CD4-positive, alpha-beta T cell (primary cell): ENCODE measurements at regions not wholly inside any gene's neighbourhood (a gene's known extent, or its start where the extent isn't known, plus 50 kb on each side); places are given as distances from the start of the nearest gene placed in this dataset.

ENCODE experiments used
- ATAC-seq: fragments of 200-7000 bp; cut with Tn5 transposase; one replicate; pipeline ENCODE4 v1.10.0; 2022; ENCODE audit warnings: mild to moderate bottlenecking; ENCODE audit not compliant: poor library complexity
- CTCF ChIA-PET: fragments of 350-600 bp; sonication (Branson Sonifier 250); formaldehyde crosslinking; loops from one replicate; lab custom pipeline; 2021; ENCODE audit warnings: antibody characterized with exemption, inconsistent platforms; lab: Charles Lee
- POLR2A ChIA-PET: fragments of 350-600 bp; sonication (Branson Sonifier 250); formaldehyde crosslinking; loops from one replicate; lab custom pipeline; 2021; ENCODE audit warnings: antibody characterized with exemption, inconsistent platforms; lab: Charles Lee
- DNase-seq, 14 experiments: peaks; one replicate each; pipeline ENCODE4 v3.0.0-alpha.2; 2013 to 2020; ENCODE audit warnings: mixed read lengths in 2 of 14
- H3K27ac ChIP-seq, 2 donors: one replicate each; pipeline versions ENCODE4 v1.5.1 to v1.7.0; 2013; ENCODE audit warnings: low read length in 2 of 2, low read depth in 1 of 2, mild to moderate bottlenecking in 1 of 2
- H3K27me3 ChIP-seq, 2 experiments: 1 replicate in 1 of 2; 2 replicates in 1 of 2; pipeline versions ENCODE4 v1.6.1 to v1.7.0; 2013; ENCODE audit warnings: low read length in 2 of 2, control low read depth in 1 of 2, mild to moderate bottlenecking in 1 of 2, moderate library complexity in 1 of 2; ENCODE audit not compliant: insufficient read depth in 2 of 2, control insufficient read depth in 1 of 2
- H3K36me3 ChIP-seq: one replicate; pipeline ENCODE4 v1.6.1; 2013; ENCODE audit warnings: low read length, control low read depth; ENCODE audit not compliant: insufficient read depth
- H3K4me1 ChIP-seq: one replicate; pipeline ENCODE4 v1.6.1; 2013; ENCODE audit warnings: low read length, control low read depth; ENCODE audit not compliant: insufficient read depth
- H3K4me3 ChIP-seq: one replicate; pipeline ENCODE4 v1.5.1; 2013; ENCODE audit warnings: mild to moderate bottlenecking, low read length, moderate library complexity
- H3K9me3 ChIP-seq, 2 experiments: 1 replicate in 1 of 2; 2 replicates in 1 of 2; pipeline versions ENCODE4 v1.6.1 to v1.7.0; 2013; ENCODE audit warnings: low read length in 2 of 2, mild to moderate bottlenecking in 2 of 2, control low read depth in 1 of 2, moderate library complexity in 1 of 2; ENCODE audit not compliant: control insufficient read depth in 1 of 2, insufficient read depth in 1 of 2
- H3K27ac Mint-ChIP-seq: one replicate; pipeline ENCODE4 v1.8.0; 2020; ENCODE audit warnings: mixed read lengths
- H3K27me3 Mint-ChIP-seq: one replicate; pipeline ENCODE4 v1.8.0; 2021; ENCODE audit warnings: mixed read lengths
- H3K36me3 Mint-ChIP-seq: one replicate; pipeline ENCODE4 v1.8.0; 2021; ENCODE audit warnings: low read depth, mixed read lengths
- H3K4me1 Mint-ChIP-seq: one replicate; pipeline ENCODE4 v1.8.0; 2021; ENCODE audit warnings: low read depth, mixed read lengths
- H3K4me3 Mint-ChIP-seq: one replicate; pipeline ENCODE4 v1.8.0; 2020; ENCODE audit warnings: mild to moderate bottlenecking, mixed read lengths
- H3K9me3 Mint-ChIP-seq: one replicate; pipeline ENCODE4 v1.8.0; 2020; ENCODE audit warnings: mixed read lengths
- intact Hi-C, 2 experiments: fragments of 100-400 bp; cut with DNase I in 1 of 2; cut with micrococcal nuclease in 1 of 2; formaldehyde crosslinking; loops; one replicate each; pipeline versions ENCODE4 v1.15.1 to v1.9.0; 2023 to 2025; cut with DNase I, micrococcal nuclease
- TF ChIP-seq, protein P1 (sequence below): fragments of 200-600 bp; IDR thresholded peaks from one replicate; pipeline ENCODE4 v1.8.0; 2022; ENCODE audit warnings: antibody characterized with exemption, mild to moderate bottlenecking

DNA sequence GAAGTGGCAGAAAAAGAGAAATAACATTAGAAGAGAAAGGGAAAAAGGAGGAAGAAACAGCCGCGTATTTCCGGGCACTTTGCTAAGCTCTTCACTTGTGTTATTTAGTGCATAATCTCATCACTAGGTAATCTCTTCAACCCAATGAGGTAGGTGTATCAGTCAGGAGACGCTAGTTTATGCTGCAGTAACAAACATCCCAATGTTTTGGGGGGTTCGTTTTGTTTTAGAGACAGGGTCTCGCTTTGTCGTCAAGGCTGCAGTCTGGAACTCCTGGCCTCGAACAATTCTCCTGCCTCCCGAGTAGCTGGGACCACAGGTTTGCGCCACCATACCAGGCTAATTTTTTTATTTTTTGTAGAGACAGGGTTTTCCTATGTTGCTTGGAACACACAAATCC lies 61.7 kb downstream of the ZFP36L2 start:
- ATAC-seq = no peak
- H3K4me1 ChIP-seq = peaks cover 83% of the 10 kb centered on the region
- no peaks in the 10 kb centered on the region for H3K36me3 Mint-ChIP-seq
- no peak overlapping the region for H3K27ac ChIP-seq
- H3K27ac Mint-ChIP-seq = peak overlapping the region; percentile 98
- no peaks in the 10 kb centered on the region for H3K27me3 Mint-ChIP-seq
- TF ChIP-seq, protein P1, sequence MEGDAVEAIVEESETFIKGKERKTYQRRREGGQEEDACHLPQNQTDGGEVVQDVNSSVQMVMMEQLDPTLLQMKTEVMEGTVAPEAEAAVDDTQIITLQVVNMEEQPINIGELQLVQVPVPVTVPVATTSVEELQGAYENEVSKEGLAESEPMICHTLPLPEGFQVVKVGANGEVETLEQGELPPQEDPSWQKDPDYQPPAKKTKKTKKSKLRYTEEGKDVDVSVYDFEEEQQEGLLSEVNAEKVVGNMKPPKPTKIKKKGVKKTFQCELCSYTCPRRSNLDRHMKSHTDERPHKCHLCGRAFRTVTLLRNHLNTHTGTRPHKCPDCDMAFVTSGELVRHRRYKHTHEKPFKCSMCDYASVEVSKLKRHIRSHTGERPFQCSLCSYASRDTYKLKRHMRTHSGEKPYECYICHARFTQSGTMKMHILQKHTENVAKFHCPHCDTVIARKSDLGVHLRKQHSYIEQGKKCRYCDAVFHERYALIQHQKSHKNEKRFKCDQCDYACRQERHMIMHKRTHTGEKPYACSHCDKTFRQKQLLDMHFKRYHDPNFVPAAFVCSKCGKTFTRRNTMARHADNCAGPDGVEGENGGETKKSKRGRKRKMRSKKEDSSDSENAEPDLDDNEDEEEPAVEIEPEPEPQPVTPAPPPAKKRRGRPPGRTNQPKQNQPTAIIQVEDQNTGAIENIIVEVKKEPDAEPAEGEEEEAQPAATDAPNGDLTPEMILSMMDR = no peak
- no peaks in the 10 kb centered on the region for H3K36me3 ChIP-seq
- H3K27me3 ChIP-seq = no peaks in the 10 kb centered on the region
- ChIA-PET POLR2A (interaction anchor here (0.8 to 1.4 kb wide), 4 partner anchors 10 to 62 kb away, joined by 4 to 7 read pairs (median 6); partner anchors contain the start of gene ZFP36L2), CTCF (interaction anchor here (1.0 kb wide), 1 partner anchor 64 kb away, joined by 3 read pairs; no protein-coding TSS in a partner anchor)
- no peak overlapping the region for H3K4me3 ChIP-seq
- H3K9me3 Mint-ChIP-seq = no peaks in the 10 kb centered on the region
- intact Hi-C loops = no loop called here
- H3K4me1 Mint-ChIP-seq = peaks cover 80% of the 10 kb centered on the region
- no peak for DNase-seq
- no peaks in the 10 kb centered on the region for H3K9me3 ChIP-seq
- no peak overlapping the region for H3K4me3 Mint-ChIP-seq

DNA sequence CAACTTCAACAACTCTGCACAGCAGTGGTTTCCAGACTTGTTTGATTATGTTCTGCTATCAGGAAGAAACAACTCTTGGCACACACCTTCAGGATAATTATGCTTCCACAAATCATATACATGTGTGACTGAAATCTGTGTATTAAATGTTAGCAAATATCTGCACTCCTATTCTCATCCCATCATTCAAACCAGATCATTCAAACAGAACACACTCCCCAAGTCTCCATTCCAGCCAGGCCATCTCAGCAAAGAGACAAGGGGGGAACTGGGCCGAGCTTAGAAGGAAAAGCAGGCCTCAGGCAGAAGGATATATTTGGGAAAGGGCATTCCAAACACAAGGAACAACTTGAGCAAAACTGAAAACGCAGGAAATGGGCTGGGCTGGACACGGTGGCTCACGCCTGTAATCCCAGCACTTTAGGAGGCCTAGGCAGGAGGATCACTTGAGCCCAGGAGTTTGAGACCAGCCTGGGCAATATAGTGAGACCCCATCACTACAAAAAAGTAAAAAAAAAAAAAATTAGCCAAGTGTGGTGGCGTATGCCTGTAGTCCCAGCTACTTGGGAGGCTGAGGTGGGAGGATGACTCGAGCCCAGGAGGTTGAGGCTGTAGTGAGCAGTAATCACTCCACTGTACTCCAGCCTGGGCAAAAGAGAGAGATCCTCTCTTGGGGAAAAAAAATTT lies 62.7 kb downstream of the ZFP36L2 start:
- Histone ChIP-seq H3K27me3 (no peaks in the 10 kb centered on the region), H3K36me3 (no peaks in the 10 kb centered on the region), H3K4me1 (peaks cover 83% of the 10 kb centered on the region), H3K9me3 (no peaks in the 10 kb centered on the region), H3K27ac (no peak overlapping the region), H3K4me3 (no peak overlapping the region)
- intact Hi-C loops = no loop called here
- ATAC-seq (no peak), DNase-seq (no peak)
- Mint-ChIP-seq H3K27me3 (no peaks in the 10 kb centered on the region), H3K27ac (peak overlapping the region; percentile 98), H3K9me3 (no peaks in the 10 kb centered on the region), H3K36me3 (no peaks in the 10 kb centered on the region), H3K4me3 (no peak overlapping the region), H3K4me1 (peaks cover 80% of the 10 kb centered on the region)
- TF ChIP-seq, protein P1 = no peak
- POLR2A ChIA-PET = interaction anchor here (0.6 to 5.0 kb wide), 6 partner anchors 10 to 63 kb away, joined by 3 to 29 read pairs (median 4); partner anchors contain the start of gene ZFP36L2
- CTCF ChIA-PET = interaction anchor here (0.6 to 1.0 kb wide), 2 partner anchors 29 to 65 kb away, joined by 3 read pairs; no protein-coding TSS in a partner anchor

DNA sequence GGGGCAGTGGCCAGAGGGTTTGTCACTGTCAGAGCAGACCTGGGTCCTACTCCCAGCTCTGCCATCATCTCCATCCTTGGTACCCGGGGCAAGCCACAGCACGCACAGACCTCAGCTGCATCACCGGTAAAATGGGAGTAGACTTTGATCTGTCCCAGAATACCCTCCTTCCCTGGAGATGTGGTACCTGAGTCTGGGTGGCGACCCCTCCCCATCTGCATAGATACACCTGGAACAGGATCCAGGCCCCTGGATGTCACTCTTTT lies 64.0 kb downstream of the ZFP36L2 start:
- TF ChIP-seq, protein P1 = no peak
- no peaks in the 10 kb centered on the region for H3K27me3 ChIP-seq
- no peak overlapping the region for H3K4me3 ChIP-seq
- ATAC-seq (no peak), DNase-seq (no peak)
- CTCF ChIA-PET = no interaction called here
- Mint-ChIP-seq H3K9me3 (no peaks in the 10 kb centered on the region), H3K36me3 (no peaks in the 10 kb centered on the region), H3K4me3 (no peak overlapping the region), H3K27ac (peak overlapping the region; percentile 98), H3K4me1 (peaks cover 80% of the 10 kb centered on the region), H3K27me3 (no peaks in the 10 kb centered on the region)
- no peaks in the 10 kb centered on the region for H3K9me3 ChIP-seq
- POLR2A ChIA-PET = interaction anchor here (0.6 to 5.8 kb wide), 8 partner anchors 12 to 59 kb away, joined by 3 to 85 read pairs (median 6); no protein-coding TSS in a partner anchor
- intact Hi-C loops = no loop called here
- H3K27ac ChIP-seq = peak overlapping the region; percentile 48 to 60
- H3K4me1 ChIP-seq = peaks cover 83% of the 10 kb centered on the region
- H3K36me3 ChIP-seq = no peaks in the 10 kb centered on the region
